ENCODE measurements at regions not wholly inside any gene's neighbourhood (a gene's known extent, or its start where the extent isn't known, plus 50 kb on each side); places are given as distances from the start of the nearest gene placed in this dataset.

GRCh38 chr15:72966641-72967040 is 85.6 kb upstream of the NEO1 start:
- CTCF ChIA-PET = no interaction called here
- H3K27ac ChIP-seq (ENCODE audit: low read depth, low read length, poor library complexity, severe bottlenecking) = no peak overlapping the region
- BruUV-seq (replicated peaks) = no TSS peak
- H3K4me1 ChIP-seq (ENCODE audit: insufficient read depth, low read length, poor library complexity, severe bottlenecking) = peaks cover 8% of the 10 kb centered on the region
- no peaks in the 10 kb centered on the region for H3K36me3 ChIP-seq (ENCODE audit: insufficient read depth, low read length, poor library complexity, severe bottlenecking)
- no peaks in the 10 kb centered on the region for H3K27me3 ChIP-seq (replicated peaks; ENCODE audit: insufficient read depth, low read depth, low read length, poor library complexity)
- POLR2A ChIA-PET (ENCODE audit: low non-redundant PET) = no interaction called here
- peaks cover 4% of the 10 kb centered on the region for H3K9me3 ChIP-seq (ENCODE audit: low read depth, low read length, poor library complexity, severe bottlenecking)
- TF ChIP-seq EZH2 (IDR thresholded peaks at IDR 0.05; ENCODE audit: borderline replicate concordance, low read depth, low read length, poor library complexity, severe bottlenecking) = no peak
- TF ChIP-seq, protein P1, sequence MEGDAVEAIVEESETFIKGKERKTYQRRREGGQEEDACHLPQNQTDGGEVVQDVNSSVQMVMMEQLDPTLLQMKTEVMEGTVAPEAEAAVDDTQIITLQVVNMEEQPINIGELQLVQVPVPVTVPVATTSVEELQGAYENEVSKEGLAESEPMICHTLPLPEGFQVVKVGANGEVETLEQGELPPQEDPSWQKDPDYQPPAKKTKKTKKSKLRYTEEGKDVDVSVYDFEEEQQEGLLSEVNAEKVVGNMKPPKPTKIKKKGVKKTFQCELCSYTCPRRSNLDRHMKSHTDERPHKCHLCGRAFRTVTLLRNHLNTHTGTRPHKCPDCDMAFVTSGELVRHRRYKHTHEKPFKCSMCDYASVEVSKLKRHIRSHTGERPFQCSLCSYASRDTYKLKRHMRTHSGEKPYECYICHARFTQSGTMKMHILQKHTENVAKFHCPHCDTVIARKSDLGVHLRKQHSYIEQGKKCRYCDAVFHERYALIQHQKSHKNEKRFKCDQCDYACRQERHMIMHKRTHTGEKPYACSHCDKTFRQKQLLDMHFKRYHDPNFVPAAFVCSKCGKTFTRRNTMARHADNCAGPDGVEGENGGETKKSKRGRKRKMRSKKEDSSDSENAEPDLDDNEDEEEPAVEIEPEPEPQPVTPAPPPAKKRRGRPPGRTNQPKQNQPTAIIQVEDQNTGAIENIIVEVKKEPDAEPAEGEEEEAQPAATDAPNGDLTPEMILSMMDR (conservative IDR thresholded peaks at IDR 0.05; ENCODE audit: low read depth, low read length) = no peak
- intact Hi-C loops (cut with micrococcal nuclease; ENCODE audit: unreplicated experiment) = no loop called here
- H3K4me3 ChIP-seq (ENCODE audit: low read depth, low read length, poor library complexity, severe bottlenecking) = no peak overlapping the region
- no peak for DNase-seq (ENCODE audit: low spot score)

GRCh38 chr15:72965671-72966070 is 86.6 kb upstream of the NEO1 start:
- peaks cover 8% of the 10 kb centered on the region for H3K4me1 ChIP-seq (ENCODE audit: insufficient read depth, low read length, poor library complexity, severe bottlenecking)
- no peaks in the 10 kb centered on the region for H3K27me3 ChIP-seq (replicated peaks; ENCODE audit: insufficient read depth, low read depth, low read length, poor library complexity)
- TF ChIP-seq, protein P1 (conservative IDR thresholded peaks at IDR 0.05; ENCODE audit: low read depth, low read length) = no peak
- TF ChIP-seq EZH2 (IDR thresholded peaks at IDR 0.05; ENCODE audit: borderline replicate concordance, low read depth, low read length, poor library complexity, severe bottlenecking) = no peak
- no peaks in the 10 kb centered on the region for H3K36me3 ChIP-seq (ENCODE audit: insufficient read depth, low read length, poor library complexity, severe bottlenecking)
- H3K9me3 ChIP-seq (ENCODE audit: low read depth, low read length, poor library complexity, severe bottlenecking) = peaks cover 4% of the 10 kb centered on the region
- H3K27ac ChIP-seq (ENCODE audit: low read depth, low read length, poor library complexity, severe bottlenecking) = no peak overlapping the region
- intact Hi-C loops (cut with micrococcal nuclease; ENCODE audit: unreplicated experiment) = no loop called here
- no TSS peak for BruUV-seq (replicated peaks)
- no peak overlapping the region for H3K4me3 ChIP-seq (ENCODE audit: low read depth, low read length, poor library complexity, severe bottlenecking)
- no peak for DNase-seq (ENCODE audit: low spot score)
- POLR2A ChIA-PET (ENCODE audit: low non-redundant PET) = no interaction called here
- CTCF ChIA-PET = no interaction called here

GRCh38 chr15:72964542-72964941 is 87.7 kb upstream of the NEO1 start:
- Histone ChIP-seq H3K4me1 (ENCODE audit: insufficient read depth, low read length, poor library complexity, severe bottlenecking) (peaks cover 8% of the 10 kb centered on the region), H3K27me3 (replicated peaks; ENCODE audit: insufficient read depth, low read depth, low read length, poor library complexity) (no peaks in the 10 kb centered on the region), H3K36me3 (ENCODE audit: insufficient read depth, low read length, poor library complexity, severe bottlenecking) (no peaks in the 10 kb centered on the region), H3K9me3 (ENCODE audit: low read depth, low read length, poor library complexity, severe bottlenecking) (peaks cover 4% of the 10 kb centered on the region), H3K27ac (ENCODE audit: low read depth, low read length, poor library complexity, severe bottlenecking) (no peak overlapping the region), H3K4me3 (ENCODE audit: low read depth, low read length, poor library complexity, severe bottlenecking) (no peak overlapping the region)
- intact Hi-C loops (cut with micrococcal nuclease; ENCODE audit: unreplicated experiment) = no loop called here
- CTCF ChIA-PET = no interaction called here
- TF ChIP-seq, protein P1 (conservative IDR thresholded peaks at IDR 0.05; ENCODE audit: low read depth, low read length) = no peak
- no peak for TF ChIP-seq EZH2 (IDR thresholded peaks at IDR 0.05; ENCODE audit: borderline replicate concordance, low read depth, low read length, poor library complexity, severe bottlenecking)
- no TSS peak for BruUV-seq (replicated peaks)
- no peak for DNase-seq (ENCODE audit: low spot score)
- POLR2A ChIA-PET (ENCODE audit: low non-redundant PET) = no interaction called here
